GM19455 (cell line): ENCODE measurements at regions not wholly inside any gene's neighbourhood (a gene's known extent, or its start where the extent isn't known, plus 50 kb on each side); places are given as distances from the start of the nearest gene placed in this dataset.
"Not testable (repeated sequence)": the region's sequence is repeated elsewhere in the genome, so short reads cannot be mapped to it uniquely, and the experiment has no call there.

Source experiments
- ATAC-seq: cut with Tn5 transposase; IDR thresholded peaks from one replicate; pipeline ENCODE4 v1.9.1; 2021; ENCODE audit not compliant: unreplicated experiment

- no peak for ATAC-seq
These were observed 325.4 kb downstream of the QKI start for GRCh38 chr6:163739966-163740365.

DNA sequence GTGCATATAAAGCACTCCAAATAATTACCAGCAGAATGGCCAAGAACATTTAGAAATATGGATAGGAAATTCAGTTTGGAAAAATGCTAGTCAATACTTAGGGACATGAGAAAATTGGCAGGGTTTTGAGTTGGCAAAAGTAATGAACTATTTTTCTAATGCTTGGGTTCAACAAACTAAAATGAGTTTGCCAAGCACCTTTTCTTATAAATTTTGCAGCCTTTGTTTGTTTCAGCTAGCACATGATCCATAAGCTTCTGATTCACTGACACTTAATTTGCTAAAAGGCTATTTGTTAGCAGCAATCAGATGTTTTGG is 324.8 kb downstream of the QKI start:
- ATAC-seq = no peak

- peak; percentile 51 for ATAC-seq
These were observed 324.3 kb downstream of the QKI start for GRCh38 chr6:163738725-163739407.

DNA sequence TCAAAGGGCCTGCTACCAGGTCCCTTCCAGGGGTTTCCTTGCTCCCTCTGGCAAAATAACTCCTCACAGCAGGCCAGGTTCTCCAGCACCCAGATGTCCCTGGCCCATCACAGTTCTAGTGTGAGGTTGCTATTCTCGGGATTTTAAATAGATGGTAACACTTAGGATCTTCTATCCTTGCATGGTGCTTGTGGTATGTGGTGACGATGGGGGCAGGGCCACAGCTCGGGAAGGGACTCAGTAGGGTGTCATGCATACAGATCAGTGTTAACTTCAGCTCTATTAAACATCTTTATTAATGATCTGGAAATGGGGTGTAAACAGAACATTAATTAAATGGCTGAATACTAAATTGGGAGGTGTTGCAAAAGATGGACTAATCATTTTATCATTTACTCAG is 323.8 kb downstream of the QKI start:
- ATAC-seq = no peak

- ATAC-seq = no peak
These were observed 320.6 kb downstream of the QKI start for GRCh38 chr6:163735076-163735475.

DNA sequence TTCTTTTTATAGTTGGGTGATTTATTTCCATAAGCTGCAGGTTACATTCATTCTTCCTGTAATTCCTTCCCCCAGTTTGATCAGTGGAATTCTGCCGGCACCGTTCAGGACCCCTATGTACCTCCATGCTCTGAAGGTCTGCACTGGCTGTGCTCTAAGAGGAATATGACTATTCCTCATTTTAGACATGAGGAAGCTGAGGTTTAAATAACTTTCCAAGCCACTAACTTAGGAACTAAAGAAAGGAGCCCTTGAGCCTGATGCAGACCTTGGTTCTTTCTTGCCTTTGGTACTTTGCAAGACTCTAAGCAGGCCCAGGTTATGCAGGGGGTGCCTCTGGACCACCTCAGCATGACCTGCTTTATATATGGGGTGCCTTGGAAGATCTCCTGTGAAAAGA is 318.5 kb downstream of the QKI start:
- no peak for ATAC-seq

DNA sequence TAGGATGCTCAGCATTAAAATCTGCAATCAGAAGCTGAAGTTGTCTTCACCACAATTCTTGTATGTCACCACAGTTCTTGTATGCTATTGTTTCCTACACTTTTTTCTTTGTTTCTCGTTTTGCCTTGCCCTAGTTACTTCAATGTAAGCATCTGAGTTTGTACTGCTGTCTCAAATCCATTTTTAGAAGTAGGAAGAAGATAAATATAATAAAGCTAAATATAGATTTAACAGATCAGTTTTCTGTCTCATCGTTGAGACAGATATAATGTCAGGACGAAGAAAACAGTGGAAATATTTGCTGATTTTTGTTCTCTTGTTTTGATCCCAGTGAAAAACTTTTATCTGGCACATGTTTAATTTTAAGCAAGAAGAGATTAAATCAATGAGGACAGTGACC is 318.0 kb downstream of the QKI start:
- ATAC-seq = no peak

- not testable (repeated sequence) for ATAC-seq
These were observed 317.5 kb downstream of the QKI start for GRCh38 chr6:163732014-163732351.

DNA sequence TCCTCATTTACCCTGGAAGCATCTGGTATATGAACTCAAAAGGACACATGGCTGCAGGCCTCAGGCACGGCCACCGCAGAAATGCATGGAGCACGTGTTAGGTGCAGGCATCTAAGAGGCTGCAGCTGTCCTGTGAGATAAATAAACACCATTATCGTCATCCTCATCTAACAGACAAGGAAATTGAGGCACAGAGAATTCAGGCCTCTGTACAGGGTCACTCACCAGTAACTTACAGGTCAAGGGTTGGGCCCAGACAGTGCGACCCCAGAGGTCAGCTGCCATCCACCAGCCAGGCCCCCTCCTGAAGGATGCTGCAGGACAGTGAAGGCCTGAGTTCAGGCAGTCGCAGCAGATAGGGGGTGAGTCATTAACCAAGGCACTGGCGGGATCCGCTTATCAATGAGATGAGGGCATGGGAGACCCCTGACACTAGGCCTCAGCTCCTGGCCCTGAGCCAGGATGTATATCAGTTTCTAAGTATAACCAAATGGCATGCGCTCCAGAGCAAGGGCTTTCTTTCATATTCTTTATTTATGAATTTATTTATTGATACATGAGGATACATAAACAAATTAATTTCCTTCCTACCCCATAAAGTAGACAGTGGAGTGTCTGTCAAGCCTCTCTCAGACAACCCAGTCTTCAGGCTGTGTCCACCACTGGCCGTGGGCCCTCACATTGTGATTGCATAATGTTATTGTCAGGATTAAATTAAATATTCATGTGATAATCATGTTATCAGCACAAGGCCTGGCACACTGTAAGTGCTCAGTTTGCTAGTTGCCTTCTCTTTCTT is 316.9 kb downstream of the QKI start:
- no peak for ATAC-seq

- no peak for ATAC-seq
These were observed 316.0 kb downstream of the QKI start for GRCh38 chr6:163730246-163731210.

DNA sequence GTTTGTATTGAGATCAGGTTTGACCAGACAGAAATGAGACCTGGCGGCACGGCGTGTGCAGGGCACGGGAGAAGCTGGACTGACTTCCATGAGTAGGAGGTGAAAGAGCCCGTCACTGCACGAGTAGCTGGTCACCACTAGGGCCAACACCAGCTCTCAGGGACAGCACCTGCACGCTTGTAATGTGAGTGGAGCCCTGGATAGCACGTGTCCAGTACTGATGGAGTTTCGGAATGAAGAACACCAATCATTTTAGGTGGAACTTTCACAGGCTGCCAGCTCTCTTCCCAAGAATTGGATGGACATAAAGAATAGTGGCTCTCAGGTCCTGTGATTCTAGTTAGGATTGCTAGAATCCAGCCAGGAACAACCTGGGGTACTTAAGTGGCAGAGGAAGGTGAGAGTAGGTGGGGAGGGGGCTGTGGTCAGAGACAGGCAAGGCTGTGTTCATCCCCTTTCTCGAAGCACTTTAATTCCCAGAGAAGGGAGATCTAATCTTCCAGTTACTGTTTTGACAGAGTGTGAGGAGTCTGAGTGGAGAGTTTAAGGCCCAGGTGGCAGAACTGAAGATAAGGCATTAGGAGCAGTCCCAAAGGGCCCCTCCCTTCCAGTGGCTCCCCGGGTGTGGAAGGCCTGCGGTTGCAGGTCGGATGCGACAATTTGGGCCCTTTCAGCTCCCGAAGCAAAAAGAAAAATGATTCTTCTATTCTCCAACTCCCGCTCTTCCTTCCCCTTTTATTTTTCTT is 314.8 kb downstream of the QKI start:
- no peak for ATAC-seq

- ATAC-seq = no peak
These were observed 314.1 kb downstream of the QKI start for GRCh38 chr6:163728442-163729126.

- no peak for ATAC-seq
These were observed 311.6 kb downstream of the QKI start for GRCh38 chr6:163726037-163726695.

GRCh38 chr6:163725008-163725941 is 310.8 kb downstream of the QKI start:
- ATAC-seq = no peak

DNA sequence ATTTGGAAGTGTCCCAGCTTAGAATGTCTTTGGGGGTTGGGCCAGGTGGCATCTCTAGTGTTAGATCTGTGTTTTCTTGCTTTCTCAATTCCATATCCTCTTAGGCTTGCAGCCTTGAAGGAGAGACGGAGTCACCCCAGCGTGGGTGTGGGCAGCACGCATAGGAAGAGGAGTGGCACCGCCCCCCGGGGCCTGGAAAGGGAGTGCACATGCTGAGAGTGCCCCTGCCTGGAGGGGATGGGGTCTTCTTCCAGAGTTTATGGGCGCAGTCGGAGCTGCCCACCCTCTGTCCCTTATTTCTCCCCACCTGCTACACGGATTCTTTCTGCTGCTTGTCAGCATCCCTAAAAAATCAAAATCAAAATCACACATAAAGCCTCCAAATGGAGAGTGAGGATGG is 309.7 kb downstream of the QKI start:
- no peak for ATAC-seq

DNA sequence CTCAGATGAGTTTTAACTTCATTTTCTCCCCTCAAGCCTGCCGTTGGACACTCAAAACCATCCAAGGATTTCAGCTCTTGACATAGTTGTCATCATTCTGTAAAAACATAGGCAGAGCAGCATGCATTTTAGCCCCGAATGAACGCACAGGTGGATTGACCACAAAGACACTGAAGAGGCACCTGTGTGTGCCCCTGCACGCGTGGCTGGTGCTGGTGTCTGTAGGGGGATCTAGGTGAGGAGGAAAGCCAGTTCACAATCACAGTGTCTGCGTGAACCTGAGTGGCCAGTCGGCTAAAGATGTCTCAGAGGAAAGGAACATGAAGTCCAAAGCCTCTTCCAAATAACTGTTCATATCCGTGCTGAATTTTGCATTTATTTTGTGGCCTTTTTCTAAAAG is 309.2 kb downstream of the QKI start:
- no peak for ATAC-seq

DNA sequence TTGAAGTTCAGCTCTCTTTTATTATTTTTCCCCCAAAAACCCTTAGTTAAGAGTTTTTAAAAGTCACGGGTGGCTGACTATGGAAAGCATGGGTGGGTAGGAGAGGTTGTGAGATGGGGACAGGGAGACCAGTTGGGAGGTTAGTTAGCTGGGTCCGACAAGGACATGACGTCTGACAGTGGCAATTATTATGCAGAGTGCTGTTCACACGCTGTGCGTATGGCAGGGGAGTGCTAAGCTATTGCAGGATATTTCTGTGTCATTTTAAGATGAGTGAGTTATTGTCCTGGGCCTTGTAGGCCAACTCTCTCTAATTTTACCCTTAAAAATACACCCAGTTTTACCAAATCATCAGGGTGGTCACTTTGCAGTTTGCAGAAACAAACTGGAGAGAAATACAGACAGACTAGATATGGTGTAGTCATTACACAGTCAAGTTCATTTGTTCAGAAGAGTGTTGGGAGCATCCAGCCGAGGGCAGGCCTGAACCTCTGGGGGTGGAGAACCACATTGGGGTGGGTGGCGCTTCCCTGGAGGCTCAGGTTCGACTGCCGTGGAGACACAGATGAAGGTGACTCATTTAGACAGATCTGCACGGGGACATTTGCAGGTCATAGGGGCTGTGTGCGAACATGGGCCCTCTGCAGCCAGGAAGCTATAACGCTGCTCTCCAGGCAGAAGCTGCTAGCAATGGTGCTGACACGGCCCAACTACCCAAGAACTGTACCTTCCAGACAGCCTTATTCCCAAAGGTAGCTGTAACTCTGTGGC is 307.6 kb downstream of the QKI start:
- no peak for ATAC-seq

DNA sequence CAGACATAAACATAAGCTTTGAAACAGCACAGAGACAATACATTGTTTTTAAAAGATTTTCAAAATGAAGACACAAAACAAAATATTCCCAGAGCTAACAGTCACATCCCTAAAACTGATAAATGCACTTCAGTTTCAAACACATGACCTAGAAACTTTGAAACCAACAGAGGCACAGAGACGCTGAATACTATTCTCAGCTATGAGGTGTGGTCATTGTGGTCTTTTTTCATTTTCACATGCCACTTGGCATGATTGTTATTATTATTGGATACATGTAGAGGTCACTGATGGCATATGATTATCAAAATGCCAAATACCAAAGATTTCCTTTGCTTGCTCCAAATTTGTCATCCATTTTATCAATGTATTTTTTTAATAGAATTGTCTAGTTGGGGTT is 306.9 kb downstream of the QKI start:
- ATAC-seq = no peak
